ENCODE measurements at regions not wholly inside any gene's neighbourhood (a gene's known extent, or its start where the extent isn't known, plus 50 kb on each side); places are given as distances from the start of the nearest gene placed in this dataset.

DNA sequence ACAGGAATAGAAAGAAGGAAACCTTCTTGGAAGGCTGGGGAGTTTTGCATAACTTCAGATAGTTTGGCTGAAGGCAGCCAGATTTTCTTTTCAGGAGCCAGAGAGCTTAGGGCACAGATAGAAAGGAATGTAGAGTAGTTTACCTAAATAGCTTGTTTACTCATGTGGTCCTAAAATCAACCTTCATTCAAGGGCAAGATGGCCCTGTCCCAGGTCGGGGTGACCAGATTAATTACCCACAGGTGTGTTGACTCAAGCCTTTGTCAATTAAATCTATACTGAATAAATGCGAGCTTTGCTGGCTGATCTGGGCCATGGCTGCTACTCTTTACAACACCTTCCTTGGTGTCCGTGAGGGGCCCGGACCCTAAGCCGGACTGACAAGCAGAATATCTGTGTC lies 792.0 kb upstream of the MAN1A1 start:
- 84 to 88% methylated on average over 5 of the region's 5 CpGs for WGBS, 2 donors
- H3K27me3 ChIP-seq = no peaks in the 10 kb centered on the region
- no peak overlapping the region for H3K4me3 ChIP-seq
- H3K4me1 ChIP-seq = no peaks in the 10 kb centered on the region
- no peak for DNase-seq (ENCODE audit: low spot score in 2 of 2)
- H3K9me3 ChIP-seq = no peaks in the 10 kb centered on the region
- TF ChIP-seq EP300 (IDR thresholded peaks at IDR 0.05) (no peak), POLR2A (IDR thresholded peaks at IDR 0.05) (no peak)
- TF ChIP-seq, protein P1, sequence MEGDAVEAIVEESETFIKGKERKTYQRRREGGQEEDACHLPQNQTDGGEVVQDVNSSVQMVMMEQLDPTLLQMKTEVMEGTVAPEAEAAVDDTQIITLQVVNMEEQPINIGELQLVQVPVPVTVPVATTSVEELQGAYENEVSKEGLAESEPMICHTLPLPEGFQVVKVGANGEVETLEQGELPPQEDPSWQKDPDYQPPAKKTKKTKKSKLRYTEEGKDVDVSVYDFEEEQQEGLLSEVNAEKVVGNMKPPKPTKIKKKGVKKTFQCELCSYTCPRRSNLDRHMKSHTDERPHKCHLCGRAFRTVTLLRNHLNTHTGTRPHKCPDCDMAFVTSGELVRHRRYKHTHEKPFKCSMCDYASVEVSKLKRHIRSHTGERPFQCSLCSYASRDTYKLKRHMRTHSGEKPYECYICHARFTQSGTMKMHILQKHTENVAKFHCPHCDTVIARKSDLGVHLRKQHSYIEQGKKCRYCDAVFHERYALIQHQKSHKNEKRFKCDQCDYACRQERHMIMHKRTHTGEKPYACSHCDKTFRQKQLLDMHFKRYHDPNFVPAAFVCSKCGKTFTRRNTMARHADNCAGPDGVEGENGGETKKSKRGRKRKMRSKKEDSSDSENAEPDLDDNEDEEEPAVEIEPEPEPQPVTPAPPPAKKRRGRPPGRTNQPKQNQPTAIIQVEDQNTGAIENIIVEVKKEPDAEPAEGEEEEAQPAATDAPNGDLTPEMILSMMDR (IDR thresholded peaks at IDR 0.05) = no peak
- no peaks in the 10 kb centered on the region for H3K36me3 ChIP-seq
- H3K27ac ChIP-seq = no peak overlapping the region

DNA sequence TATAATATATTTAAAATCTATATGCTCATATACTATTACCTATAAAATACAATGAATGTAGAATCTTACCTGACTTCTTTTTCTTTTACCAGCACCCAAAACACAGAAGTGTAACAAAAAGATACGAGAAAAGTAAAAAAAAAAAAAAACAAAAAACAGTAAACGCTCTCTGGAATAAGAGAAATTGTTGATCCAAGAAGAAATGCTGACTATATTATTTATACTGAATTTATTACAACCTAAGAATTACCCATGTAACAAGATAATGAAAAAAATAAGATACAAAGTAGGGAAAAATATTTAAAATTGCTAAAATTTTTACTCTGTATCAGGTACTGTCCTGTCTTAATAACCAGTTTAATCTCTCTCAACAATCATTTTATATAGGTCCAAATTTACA lies 787.9 kb upstream of the MAN1A1 start:
- H3K9me3 ChIP-seq = no peaks in the 10 kb centered on the region
- no peaks in the 10 kb centered on the region for H3K36me3 ChIP-seq
- no peak overlapping the region for H3K4me3 ChIP-seq
- no peak for DNase-seq (ENCODE audit: low spot score in 2 of 2)
- no peak overlapping the region for H3K27ac ChIP-seq
- 61 to 89% methylated on average over 2 of the region's 2 CpGs for WGBS, 2 donors
- no peak for TF ChIP-seq POLR2A (IDR thresholded peaks at IDR 0.05)
- no peak for TF ChIP-seq EP300 (IDR thresholded peaks at IDR 0.05)
- TF ChIP-seq, protein P1 (IDR thresholded peaks at IDR 0.05) = no peak
- H3K27me3 ChIP-seq = no peaks in the 10 kb centered on the region
- no peaks in the 10 kb centered on the region for H3K4me1 ChIP-seq

DNA sequence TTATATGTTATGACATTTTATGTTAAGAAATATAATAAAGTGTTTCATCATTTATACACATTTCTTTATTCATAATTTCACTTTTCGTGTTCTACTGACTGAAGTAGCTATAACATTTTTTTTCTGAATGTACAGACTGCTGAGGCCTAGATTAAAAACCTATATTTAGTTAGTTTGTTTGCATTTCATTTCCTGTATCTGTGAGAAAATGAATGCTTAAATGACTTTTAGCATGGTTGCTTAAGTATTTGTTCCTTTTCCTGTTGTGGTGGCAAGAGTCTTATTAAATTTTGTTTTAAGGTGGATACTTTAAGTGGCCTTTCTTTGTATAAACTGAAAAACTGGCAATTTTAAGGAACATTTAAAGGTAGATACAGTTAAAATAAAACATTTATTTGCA lies 779.7 kb upstream of the MAN1A1 start:
- Histone ChIP-seq H3K9me3 (no peaks in the 10 kb centered on the region), H3K27ac (no peak overlapping the region), H3K27me3 (no peaks in the 10 kb centered on the region), H3K4me1 (no peaks in the 10 kb centered on the region), H3K4me3 (no peak overlapping the region), H3K36me3 (no peaks in the 10 kb centered on the region)
- WGBS, 2 donors = 72 to 75% methylated on average over 1 of the region's 1 CpG
- no peak for TF ChIP-seq POLR2A (IDR thresholded peaks at IDR 0.05)
- TF ChIP-seq EP300 (IDR thresholded peaks at IDR 0.05) = no peak
- TF ChIP-seq, protein P1 (IDR thresholded peaks at IDR 0.05) = no peak
- DNase-seq (ENCODE audit: low spot score in 2 of 2) = no peak

DNA sequence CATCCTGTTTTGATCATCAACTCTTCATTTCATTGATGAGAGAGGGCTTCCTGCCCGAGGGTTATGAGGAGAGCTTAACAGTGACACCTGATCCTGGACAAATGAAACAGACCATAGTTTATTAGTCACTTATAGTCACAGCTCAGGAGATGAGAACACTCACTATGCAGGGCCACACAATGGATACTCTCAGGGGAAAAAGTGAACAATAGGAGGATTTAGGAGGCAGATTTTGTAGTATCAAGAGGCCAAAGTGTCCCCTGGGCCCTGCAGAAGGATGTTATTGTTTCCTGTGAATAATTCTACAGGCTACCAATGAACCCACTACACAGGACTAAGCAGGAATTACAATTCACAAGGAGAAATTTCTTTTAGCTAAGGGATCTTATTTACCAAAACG lies 772.8 kb upstream of the MAN1A1 start:
- Histone ChIP-seq H3K27ac (no peak overlapping the region), H3K4me3 (no peak overlapping the region), H3K4me1 (no peaks in the 10 kb centered on the region), H3K36me3 (no peaks in the 10 kb centered on the region), H3K27me3 (no peaks in the 10 kb centered on the region), H3K9me3 (no peaks in the 10 kb centered on the region)
- no peak for DNase-seq (ENCODE audit: low spot score in 2 of 2)
- WGBS, 2 donors = 39 to 47% methylated on average over 2 of the region's 2 CpGs
- TF ChIP-seq POLR2A (IDR thresholded peaks at IDR 0.05) (no peak), EP300 (IDR thresholded peaks at IDR 0.05) (no peak)
- TF ChIP-seq, protein P1 (IDR thresholded peaks at IDR 0.05) = no peak

DNA sequence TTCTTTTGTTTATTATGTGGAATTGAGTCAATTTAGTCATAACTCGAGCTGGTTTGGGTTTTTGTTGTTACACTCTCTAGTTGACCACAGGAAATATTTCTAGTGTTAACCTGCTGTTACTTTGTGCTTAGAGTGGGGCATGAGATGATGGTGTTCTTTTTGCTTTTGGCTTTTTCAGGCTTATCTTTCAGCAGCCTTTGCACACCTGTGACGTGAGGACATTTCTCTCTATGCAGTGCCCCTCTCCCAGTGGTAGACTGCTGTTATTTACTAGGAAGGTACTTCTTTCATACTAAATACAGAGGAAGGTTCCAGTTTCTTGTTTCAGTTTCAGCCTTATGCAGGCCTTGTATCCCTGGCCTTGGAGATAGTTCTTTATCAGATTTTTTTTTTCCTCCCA lies 766.8 kb upstream of the MAN1A1 start:
- Histone ChIP-seq H3K36me3 (no peaks in the 10 kb centered on the region), H3K27ac (no peak overlapping the region), H3K9me3 (peaks cover 0 to 2% (median 0%) of the 10 kb centered on the region in 4 donors), H3K4me1 (no peaks in the 10 kb centered on the region), H3K27me3 (no peaks in the 10 kb centered on the region), H3K4me3 (no peak overlapping the region)
- TF ChIP-seq, protein P1 (IDR thresholded peaks at IDR 0.05) = no peak
- TF ChIP-seq POLR2A (IDR thresholded peaks at IDR 0.05) = no peak
- 63 to 69% methylated on average over 2 of the region's 2 CpGs for WGBS, 2 donors
- no peak for DNase-seq (ENCODE audit: low spot score in 2 of 2)

All from tibial nerve (tissue), 4 donors.